Caco-2 (cell line): ENCODE measurements at regions not wholly inside any gene's neighbourhood (a gene's known extent, or its start where the extent isn't known, plus 50 kb on each side); places are given as distances from the start of the nearest gene placed in this dataset.
"Not testable (repeated sequence)": the region's sequence is repeated elsewhere in the genome, so short reads cannot be mapped to it uniquely, and the experiment has no call there.

Experiments used
- BruUV-seq: library from RNA; stranded (reverse); fragments of 400-500 nt; replicated peaks from 2 replicates; lab custom pipeline; 2021; lab: Mats Ljungman, UMichigan
- CTCF ChIA-PET: fragments of 300-600 bp; sonication (Branson Sonifier 250); formaldehyde crosslinking; loops from one replicate; lab custom pipeline; 2022; ENCODE audit warnings: antibody characterized with exemption; lab: Charles Lee
- POLR2A ChIA-PET: fragments of 300-600 bp; sonication (Branson Sonifier 250); formaldehyde crosslinking; loops from one replicate; lab custom pipeline; 2022; ENCODE audit warnings: antibody characterized with exemption; lab: Charles Lee
- DNase-seq, 2 experiments: peaks; one replicate each; pipeline versions ENCODE4 v3.0.0 to v3.0.0-alpha.2; 2020 to 2022
- H3K27me3 ChIP-seq: replicated peaks from 2 replicates; pipeline ENCODE4 v1.6.0; 2011; ENCODE audit warnings: low read length; ENCODE audit not compliant: control insufficient read depth, insufficient read depth
- H3K36me3 ChIP-seq: 2 replicates; pipeline ENCODE4 v1.5.1; 2011; ENCODE audit warnings: low read length; ENCODE audit not compliant: control insufficient read depth, insufficient read depth
- H3K4me1 ChIP-seq: fragments of 250-450 bp; sonication (Bioruptor Pico); 2 replicates; pipeline ENCODE4 v1.5.1; 2020; ENCODE audit warnings: mild to moderate bottlenecking
- H3K4me3 ChIP-seq: 2 replicates; pipeline ENCODE4 v1.5.1; 2011; ENCODE audit warnings: low read depth, mild to moderate bottlenecking, control low read depth, low read length
- H3K9me3 ChIP-seq: fragments of 250-450 bp; sonication (Bioruptor Pico); 2 replicates; pipeline ENCODE4 v1.5.1; 2020; ENCODE audit warnings: mild to moderate bottlenecking, moderate library complexity
- H3K27ac Mint-ChIP-seq: one replicate; pipeline ENCODE4 v1.8.0; 2022; ENCODE audit warnings: mixed read lengths; ENCODE audit not compliant: unreplicated experiment
- H3K27me3 Mint-ChIP-seq: one replicate; pipeline ENCODE4 v1.8.0; 2022; ENCODE audit warnings: mixed read lengths; ENCODE audit not compliant: insufficient read depth, unreplicated experiment
- H3K36me3 Mint-ChIP-seq: one replicate; pipeline ENCODE4 v1.8.0; 2022; ENCODE audit warnings: mild to moderate bottlenecking, mixed read lengths; ENCODE audit not compliant: insufficient read depth, unreplicated experiment
- H3K4me1 Mint-ChIP-seq: one replicate; pipeline ENCODE4 v1.8.0; 2022; ENCODE audit warnings: low read depth, mixed read lengths; ENCODE audit not compliant: unreplicated experiment
- H3K4me3 Mint-ChIP-seq: one replicate; pipeline ENCODE4 v1.8.0; 2022; ENCODE audit warnings: mild to moderate bottlenecking, moderate library complexity, mixed read lengths; ENCODE audit not compliant: unreplicated experiment
- H3K9me3 Mint-ChIP-seq: one replicate; pipeline ENCODE4 v1.8.0; 2022; ENCODE audit warnings: mixed read lengths; ENCODE audit not compliant: unreplicated experiment
- intact Hi-C: fragments of 100-400 bp; cut with micrococcal nuclease; formaldehyde crosslinking; loops from one replicate; pipeline ENCODE4 v1.10.0; 2022; ENCODE audit not compliant: unreplicated experiment
- TF ChIP-seq, protein P1 (sequence below), 2 experiments: fragments of 200-600 bp in 1 of 2; IDR thresholded peaks; 1 replicate in 1 of 2; 2 replicates in 1 of 2; pipeline versions ENCODE4 v1.5.1 to v1.8.0; 2011 to 2022; ENCODE audit warnings: antibody characterized with exemption in 1 of 2, control low read depth in 1 of 2, inconsistent platforms in 1 of 2, low read depth in 1 of 2, low read length in 1 of 2, mild to moderate bottlenecking in 1 of 2, moderate library complexity in 1 of 2; ENCODE audit not compliant: insufficient read depth in 1 of 2, severe bottlenecking in 1 of 2, unreplicated experiment in 1 of 2

GRCh38 chr6:28626386-28626785 lies 100.7 kb downstream of the GPX5 start:
- H3K4me1 Mint-ChIP-seq, CTCF ChIA-PET, DNase-seq, H3K4me3 Mint-ChIP-seq, H3K36me3 Mint-ChIP-seq, H3K4me3 ChIP-seq, intact Hi-C loops, H3K9me3 ChIP-seq, H3K27me3 Mint-ChIP-seq, POLR2A ChIA-PET, H3K36me3 ChIP-seq, H3K4me1 ChIP-seq, BruUV-seq, H3K27ac Mint-ChIP-seq, H3K9me3 Mint-ChIP-seq, H3K27me3 ChIP-seq: not testable (repeated sequence)

- POLR2A ChIA-PET = no interaction called here
- CTCF ChIA-PET = no interaction called here
- Mint-ChIP-seq H3K27me3 (no peaks in the 10 kb centered on the region), H3K27ac (no peak overlapping the region), H3K9me3 (no peaks in the 10 kb centered on the region), H3K36me3 (no peaks in the 10 kb centered on the region), H3K4me1 (no peaks in the 10 kb centered on the region), H3K4me3 (no peak overlapping the region)
- Histone ChIP-seq H3K27me3 (no peaks in the 10 kb centered on the region), H3K4me1 (no peaks in the 10 kb centered on the region), H3K9me3 (no peaks in the 10 kb centered on the region), H3K4me3 (no peak overlapping the region), H3K36me3 (no peaks in the 10 kb centered on the region)
- intact Hi-C loops = no loop called here
- no TSS peak for BruUV-seq
- TF ChIP-seq, protein P1, sequence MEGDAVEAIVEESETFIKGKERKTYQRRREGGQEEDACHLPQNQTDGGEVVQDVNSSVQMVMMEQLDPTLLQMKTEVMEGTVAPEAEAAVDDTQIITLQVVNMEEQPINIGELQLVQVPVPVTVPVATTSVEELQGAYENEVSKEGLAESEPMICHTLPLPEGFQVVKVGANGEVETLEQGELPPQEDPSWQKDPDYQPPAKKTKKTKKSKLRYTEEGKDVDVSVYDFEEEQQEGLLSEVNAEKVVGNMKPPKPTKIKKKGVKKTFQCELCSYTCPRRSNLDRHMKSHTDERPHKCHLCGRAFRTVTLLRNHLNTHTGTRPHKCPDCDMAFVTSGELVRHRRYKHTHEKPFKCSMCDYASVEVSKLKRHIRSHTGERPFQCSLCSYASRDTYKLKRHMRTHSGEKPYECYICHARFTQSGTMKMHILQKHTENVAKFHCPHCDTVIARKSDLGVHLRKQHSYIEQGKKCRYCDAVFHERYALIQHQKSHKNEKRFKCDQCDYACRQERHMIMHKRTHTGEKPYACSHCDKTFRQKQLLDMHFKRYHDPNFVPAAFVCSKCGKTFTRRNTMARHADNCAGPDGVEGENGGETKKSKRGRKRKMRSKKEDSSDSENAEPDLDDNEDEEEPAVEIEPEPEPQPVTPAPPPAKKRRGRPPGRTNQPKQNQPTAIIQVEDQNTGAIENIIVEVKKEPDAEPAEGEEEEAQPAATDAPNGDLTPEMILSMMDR (IDR thresholded peaks at IDR 0.05; ENCODE audit: insufficient read depth in 1 of 2, low read depth in 1 of 2, low read length in 1 of 2, severe bottlenecking in 1 of 2, unreplicated experiment in 1 of 2) = no peak
- no peak for DNase-seq
Observed at GRCh38 chr6:28632326-28632851, 106.7 kb downstream of the GPX5 start.

- no peaks in the 10 kb centered on the region for H3K27me3 Mint-ChIP-seq
- H3K4me3 Mint-ChIP-seq = no peak overlapping the region
- DNase-seq = no peak
- no peaks in the 10 kb centered on the region for H3K36me3 Mint-ChIP-seq
- Histone ChIP-seq H3K4me3 (no peak overlapping the region), H3K36me3 (no peaks in the 10 kb centered on the region), H3K4me1 (no peaks in the 10 kb centered on the region), H3K27me3 (no peaks in the 10 kb centered on the region), H3K9me3 (no peaks in the 10 kb centered on the region)
- no peak overlapping the region for H3K27ac Mint-ChIP-seq
- CTCF ChIA-PET = no interaction called here
- POLR2A ChIA-PET = no interaction called here
- BruUV-seq = no TSS peak
- intact Hi-C loops = no loop called here
- TF ChIP-seq, protein P1 (IDR thresholded peaks at IDR 0.05; ENCODE audit: insufficient read depth in 1 of 2, low read depth in 1 of 2, low read length in 1 of 2, severe bottlenecking in 1 of 2, unreplicated experiment in 1 of 2) = no peak
- no peaks in the 10 kb centered on the region for H3K4me1 Mint-ChIP-seq
- H3K9me3 Mint-ChIP-seq = no peaks in the 10 kb centered on the region
Observed at GRCh38 chr6:28633445-28634215, 107.9 kb downstream of the GPX5 start.
